ENCODE measurements at regions not wholly inside any gene's neighbourhood (a gene's known extent, or its start where the extent isn't known, plus 50 kb on each side); places are given as distances from the start of the nearest gene placed in this dataset.
A peak's percentile ranks its signal among the peaks of the same experiment; 100 is the strongest.

GRCh38 chr3:150203273-150203672 lies 204.8 kb upstream of the TSC22D2 start:
- no peaks in the 10 kb centered on the region for H3K9me3 ChIP-seq (ENCODE audit: low read length)
- no peaks in the 10 kb centered on the region for H3K27me3 ChIP-seq (ENCODE audit: control insufficient read depth in 1 of 2, insufficient read depth in 2 of 2, low read length in 2 of 2)
- no peak overlapping the region for H3K27ac ChIP-seq (ENCODE audit: low read depth, low read length)
- no peak overlapping the region for H3K9ac ChIP-seq (ENCODE audit: low read length)
- H3K36me3 ChIP-seq (ENCODE audit: insufficient read depth, low read length), result no peaks in the 10 kb centered on the region
- H3K4me3 ChIP-seq (ENCODE audit: low read depth in 1 of 2, low read length in 2 of 2), result no peak overlapping the region
- no peaks in the 10 kb centered on the region for H3K4me1 ChIP-seq (ENCODE audit: insufficient read depth, low read length)

DNA sequence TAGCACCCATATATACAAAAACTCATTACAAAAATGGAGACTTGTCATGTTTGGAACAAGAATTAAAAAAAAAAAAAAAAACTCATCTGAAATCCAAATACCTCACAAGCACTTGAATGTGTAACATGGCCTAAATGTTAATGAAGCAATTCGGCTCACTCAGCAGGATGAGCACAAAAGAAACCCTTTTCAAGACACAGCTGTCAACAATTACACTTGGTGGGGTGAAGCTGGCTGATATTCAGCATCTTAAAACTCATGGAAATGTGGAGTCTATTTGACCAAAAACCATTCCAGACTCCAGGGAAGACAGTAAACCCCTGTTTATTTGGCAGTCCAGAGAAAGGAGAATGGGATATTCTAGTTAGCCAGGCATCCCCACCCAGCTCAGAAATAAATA lies 205.4 kb upstream of the TSC22D2 start:
- Histone ChIP-seq H3K4me1 (ENCODE audit: insufficient read depth, low read length) (no peaks in the 10 kb centered on the region), H3K27ac (ENCODE audit: low read depth, low read length) (no peak overlapping the region), H3K9me3 (ENCODE audit: low read length) (no peaks in the 10 kb centered on the region), H3K27me3 (ENCODE audit: control insufficient read depth in 1 of 2, insufficient read depth in 2 of 2, low read length in 2 of 2) (no peaks in the 10 kb centered on the region), H3K36me3 (ENCODE audit: insufficient read depth, low read length) (no peaks in the 10 kb centered on the region), H3K9ac (ENCODE audit: low read length) (no peak overlapping the region), H3K4me3 (ENCODE audit: low read depth in 1 of 2, low read length in 2 of 2) (no peak overlapping the region)

GRCh38 chr3:150194957-150195356 lies 213.1 kb upstream of the TSC22D2 start:
- H3K36me3 ChIP-seq (ENCODE audit: insufficient read depth, low read length), result no peaks in the 10 kb centered on the region
- H3K9ac ChIP-seq (ENCODE audit: low read length), result no peak overlapping the region
- H3K9me3 ChIP-seq (ENCODE audit: low read length), result no peaks in the 10 kb centered on the region
- no peaks in the 10 kb centered on the region for H3K27me3 ChIP-seq (ENCODE audit: control insufficient read depth in 1 of 2, insufficient read depth in 2 of 2, low read length in 2 of 2)
- no peak overlapping the region for H3K27ac ChIP-seq (ENCODE audit: low read depth, low read length)
- no peak overlapping the region for H3K4me3 ChIP-seq (ENCODE audit: low read depth in 1 of 2, low read length in 2 of 2)
- no peaks in the 10 kb centered on the region for H3K4me1 ChIP-seq (ENCODE audit: insufficient read depth, low read length)

GRCh38 chr3:150194513-150194912 lies 213.6 kb upstream of the TSC22D2 start:
- Histone ChIP-seq H3K36me3 (ENCODE audit: insufficient read depth, low read length) (no peaks in the 10 kb centered on the region), H3K4me1 (ENCODE audit: insufficient read depth, low read length) (no peaks in the 10 kb centered on the region), H3K4me3 (ENCODE audit: low read depth in 1 of 2, low read length in 2 of 2) (no peak overlapping the region), H3K27me3 (ENCODE audit: control insufficient read depth in 1 of 2, insufficient read depth in 2 of 2, low read length in 2 of 2) (no peaks in the 10 kb centered on the region), H3K27ac (ENCODE audit: low read depth, low read length) (no peak overlapping the region), H3K9me3 (ENCODE audit: low read length) (no peaks in the 10 kb centered on the region), H3K9ac (ENCODE audit: low read length) (no peak overlapping the region)

DNA sequence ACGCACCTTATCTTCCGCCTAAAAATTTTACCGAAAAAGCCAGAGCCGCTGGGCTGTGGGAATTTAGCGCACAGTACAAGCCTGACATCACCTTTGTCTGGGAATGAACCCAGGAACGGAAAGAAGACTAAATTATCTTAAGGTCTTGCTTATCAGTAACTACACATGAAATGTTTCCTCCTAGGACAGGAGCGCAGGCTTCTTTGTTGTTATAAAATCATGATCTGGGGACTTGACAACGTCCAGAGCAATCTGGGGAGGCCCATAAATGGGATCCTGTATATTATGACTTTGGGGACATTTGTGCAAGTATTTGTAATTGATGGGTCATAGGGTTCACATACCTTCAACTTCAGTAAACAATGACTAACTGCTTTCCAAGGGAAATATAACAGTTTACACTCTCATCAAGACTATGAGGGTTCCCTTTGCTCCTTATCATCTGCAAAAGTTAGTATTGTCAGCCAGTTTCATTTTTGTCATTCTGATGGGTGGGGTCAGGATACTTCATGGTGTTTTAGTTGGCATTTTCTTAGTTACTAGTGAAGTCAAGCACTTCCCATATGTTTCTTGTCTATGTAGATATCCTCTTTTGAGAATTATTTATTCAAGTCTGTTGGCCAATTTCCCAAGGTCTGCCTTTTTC lies 213.9 kb upstream of the PFN2 start:
- peak overlapping the region; percentile 26 for H3K27ac ChIP-seq (ENCODE audit: low read depth, low read length)
- H3K4me1 ChIP-seq (ENCODE audit: insufficient read depth, low read length), result peaks cover 8% of the 10 kb centered on the region
- H3K36me3 ChIP-seq (ENCODE audit: insufficient read depth, low read length), result no peaks in the 10 kb centered on the region
- H3K4me3 ChIP-seq (ENCODE audit: low read depth in 1 of 2, low read length in 2 of 2), result peak overlapping the region in 1 of 2 donors; percentile 53
- H3K27me3 ChIP-seq (ENCODE audit: control insufficient read depth in 1 of 2, insufficient read depth in 2 of 2, low read length in 2 of 2), result no peaks in the 10 kb centered on the region
- H3K9me3 ChIP-seq (ENCODE audit: low read length), result no peaks in the 10 kb centered on the region
- no peak overlapping the region for H3K9ac ChIP-seq (ENCODE audit: low read length)

GRCh38 chr3:150183678-150184425 lies 213.2 kb upstream of the PFN2 start:
- H3K4me1 ChIP-seq (ENCODE audit: insufficient read depth, low read length), result peaks cover 8% of the 10 kb centered on the region
- no peaks in the 10 kb centered on the region for H3K27me3 ChIP-seq (ENCODE audit: control insufficient read depth in 1 of 2, insufficient read depth in 2 of 2, low read length in 2 of 2)
- H3K9ac ChIP-seq (ENCODE audit: low read length), result peak overlapping the region; percentile 16
- no peaks in the 10 kb centered on the region for H3K36me3 ChIP-seq (ENCODE audit: insufficient read depth, low read length)
- H3K9me3 ChIP-seq (ENCODE audit: low read length), result no peaks in the 10 kb centered on the region
- peak overlapping the region in 1 of 2 donors; percentile 53 for H3K4me3 ChIP-seq (ENCODE audit: low read depth in 1 of 2, low read length in 2 of 2)
- peak overlapping the region; percentile 26 for H3K27ac ChIP-seq (ENCODE audit: low read depth, low read length)

DNA sequence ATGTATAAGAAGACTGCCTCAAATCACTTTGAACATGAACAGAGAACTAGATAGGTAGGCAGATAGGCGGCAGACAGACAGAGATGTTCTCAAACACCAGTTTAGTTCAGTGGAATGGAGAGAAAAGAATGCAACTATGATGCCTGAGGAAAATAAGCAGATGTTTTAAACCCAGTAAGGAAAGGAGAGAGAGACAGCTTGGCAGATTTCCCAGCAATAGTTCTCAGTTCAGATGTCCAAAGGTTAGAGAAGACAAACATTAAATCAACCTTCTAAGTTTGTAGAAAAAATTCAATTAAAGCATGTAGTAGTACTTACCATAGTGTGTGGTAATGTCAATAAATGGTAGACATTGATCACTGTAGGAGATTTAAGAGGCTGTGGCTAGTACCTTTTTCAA lies 209.6 kb upstream of the PFN2 start:
- H3K4me1 ChIP-seq (ENCODE audit: insufficient read depth, low read length), result peaks cover 8% of the 10 kb centered on the region
- no peaks in the 10 kb centered on the region for H3K27me3 ChIP-seq (ENCODE audit: control insufficient read depth in 1 of 2, insufficient read depth in 2 of 2, low read length in 2 of 2)
- H3K9ac ChIP-seq (ENCODE audit: low read length), result no peak overlapping the region
- H3K9me3 ChIP-seq (ENCODE audit: low read length), result no peaks in the 10 kb centered on the region
- H3K27ac ChIP-seq (ENCODE audit: low read depth, low read length), result no peak overlapping the region
- no peak overlapping the region for H3K4me3 ChIP-seq (ENCODE audit: low read depth in 1 of 2, low read length in 2 of 2)
- H3K36me3 ChIP-seq (ENCODE audit: insufficient read depth, low read length), result no peaks in the 10 kb centered on the region

- no peak overlapping the region for H3K4me3 ChIP-seq (ENCODE audit: low read depth in 1 of 2, low read length in 2 of 2)
- H3K27ac ChIP-seq (ENCODE audit: low read depth, low read length), result no peak overlapping the region
- H3K36me3 ChIP-seq (ENCODE audit: insufficient read depth, low read length), result no peaks in the 10 kb centered on the region
- H3K4me1 ChIP-seq (ENCODE audit: insufficient read depth, low read length), result peaks cover 8% of the 10 kb centered on the region
- no peaks in the 10 kb centered on the region for H3K27me3 ChIP-seq (ENCODE audit: control insufficient read depth in 1 of 2, insufficient read depth in 2 of 2, low read length in 2 of 2)
- no peaks in the 10 kb centered on the region for H3K9me3 ChIP-seq (ENCODE audit: low read length)
- no peak overlapping the region for H3K9ac ChIP-seq (ENCODE audit: low read length)
Observed at GRCh38 chr3:150179330-150179729, 208.6 kb upstream of the PFN2 start.

- Histone ChIP-seq H3K4me3 (ENCODE audit: low read depth in 1 of 2, low read length in 2 of 2) (no peak overlapping the region), H3K9me3 (ENCODE audit: low read length) (no peaks in the 10 kb centered on the region), H3K4me1 (ENCODE audit: insufficient read depth, low read length) (peaks cover 4% of the 10 kb centered on the region), H3K9ac (ENCODE audit: low read length) (no peak overlapping the region), H3K27ac (ENCODE audit: low read depth, low read length) (no peak overlapping the region), H3K27me3 (ENCODE audit: control insufficient read depth in 1 of 2, insufficient read depth in 2 of 2, low read length in 2 of 2) (no peaks in the 10 kb centered on the region), H3K36me3 (ENCODE audit: insufficient read depth, low read length) (no peaks in the 10 kb centered on the region)
Observed at GRCh38 chr3:150177673-150178381, 207.1 kb upstream of the PFN2 start.

- Histone ChIP-seq H3K4me1 (ENCODE audit: insufficient read depth, low read length) (peaks cover 15% of the 10 kb centered on the region), H3K36me3 (ENCODE audit: insufficient read depth, low read length) (no peaks in the 10 kb centered on the region), H3K27me3 (ENCODE audit: control insufficient read depth in 1 of 2, insufficient read depth in 2 of 2, low read length in 2 of 2) (no peaks in the 10 kb centered on the region), H3K4me3 (ENCODE audit: low read depth in 1 of 2, low read length in 2 of 2) (no peak overlapping the region), H3K9me3 (ENCODE audit: low read length) (no peaks in the 10 kb centered on the region), H3K27ac (ENCODE audit: low read depth, low read length) (no peak overlapping the region), H3K9ac (ENCODE audit: low read length) (no peak overlapping the region)
Observed at GRCh38 chr3:150174179-150174578, 203.5 kb upstream of the PFN2 start.

- Histone ChIP-seq H3K4me1 (ENCODE audit: insufficient read depth, low read length) (peaks cover 22% of the 10 kb centered on the region), H3K4me3 (ENCODE audit: low read depth in 1 of 2, low read length in 2 of 2) (no peak overlapping the region)
Observed at GRCh38 chr3:150172356-150172755, 201.7 kb upstream of the PFN2 start.

More at GRCh38 chr3:150172356-150172755, 201.7 kb upstream of the PFN2 start:
- H3K9ac ChIP-seq (ENCODE audit: low read length), result no peak overlapping the region
- no peak overlapping the region for H3K27ac ChIP-seq (ENCODE audit: low read depth, low read length)
- H3K36me3 ChIP-seq (ENCODE audit: insufficient read depth, low read length), result no peaks in the 10 kb centered on the region
- H3K9me3 ChIP-seq (ENCODE audit: low read length), result no peaks in the 10 kb centered on the region
- no peaks in the 10 kb centered on the region for H3K27me3 ChIP-seq (ENCODE audit: control insufficient read depth in 1 of 2, insufficient read depth in 2 of 2, low read length in 2 of 2)
